PC-9 (cell line): ENCODE measurements at regions not wholly inside any gene's neighbourhood (a gene's known extent, or its start where the extent isn't known, plus 50 kb on each side); places are given as distances from the start of the nearest gene placed in this dataset.

Experiments used
- BruUV-seq: library from RNA; stranded (reverse); fragments of 400-500 nt; replicated peaks from 2 replicates; lab custom pipeline; 2021; lab: Mats Ljungman, UMichigan
- CTCF ChIA-PET: fragments of 300-600 bp; sonication (Branson Sonifier 250); formaldehyde crosslinking; loops from one replicate; lab custom pipeline; 2022; ENCODE audit warnings: antibody characterized with exemption; lab: Charles Lee
- POLR2A ChIA-PET: fragments of 300-600 bp; sonication (Branson Sonifier 250); formaldehyde crosslinking; loops from one replicate; lab custom pipeline; 2022; ENCODE audit warnings: antibody characterized with exemption; ENCODE audit not compliant: unreplicated experiment; lab: Charles Lee
- DNase-seq, 2 experiments: peaks; one replicate each; pipeline versions ENCODE4 v3.0.0 to v3.0.0-alpha.2; 2015 to 2022; ENCODE audit warnings: mixed read lengths in 1 of 2
- H2AFZ ChIP-seq: fragments of 200-600 bp; sonication (generic); 2 replicates; pipeline ENCODE4 v1.8.1; 2017; ENCODE audit warnings: antibody characterized with exemption
- H3F3A ChIP-seq: fragments of 200-600 bp; sonication (generic); 2 replicates; pipeline ENCODE4 v1.8.1; 2017; ENCODE audit warnings: antibody characterized with exemption, mild to moderate bottlenecking, low read depth; ENCODE audit not compliant: insufficient read depth
- H3K27ac ChIP-seq: fragments of 200-600 bp; sonication (generic); 2 replicates; pipeline ENCODE4 v1.6.1; 2016; ENCODE audit warnings: mixed run types
- H3K27me3 ChIP-seq: fragments of 200-600 bp; sonication (generic); 2 replicates; pipeline ENCODE4 v1.6.1; 2016; ENCODE audit warnings: low read depth, mixed run types; ENCODE audit not compliant: insufficient read depth
- H3K36me3 ChIP-seq: fragments of 200-600 bp; sonication (generic); 2 replicates; pipeline ENCODE4 v1.6.1; 2016; ENCODE audit warnings: low read depth, mixed run types
- H3K4me1 ChIP-seq: fragments of 200-600 bp; sonication (generic); replicated peaks from 2 replicates; pipeline ENCODE4 v1.6.1; 2016; ENCODE audit warnings: mixed run types; ENCODE audit not compliant: insufficient read depth
- H3K4me2 ChIP-seq: fragments of 200-600 bp; sonication (generic); 2 replicates; pipeline ENCODE4 v1.6.1; 2017; ENCODE audit warnings: mixed run types
- H3K4me3 ChIP-seq: fragments of 200-600 bp; sonication (generic); 2 replicates; pipeline ENCODE4 v1.6.1; 2016; ENCODE audit warnings: mixed run types
- H3K79me2 ChIP-seq: fragments of 200-600 bp; sonication (generic); 2 replicates; pipeline ENCODE4 v1.6.1; 2017; ENCODE audit warnings: low read depth, mixed run types
- H3K9me2 ChIP-seq: fragments of 200-600 bp; sonication (generic); 2 replicates; pipeline ENCODE4 v1.8.1; 2017; ENCODE audit warnings: mild to moderate bottlenecking; ENCODE audit not compliant: insufficient read depth
- H3K9me3 ChIP-seq: fragments of 200-600 bp; sonication (generic); 2 replicates; pipeline ENCODE4 v1.8.1; 2016; ENCODE audit warnings: low read depth; ENCODE audit not compliant: insufficient read depth
- H4K20me1 ChIP-seq: fragments of 200-600 bp; sonication (generic); 2 replicates; pipeline ENCODE4 v1.8.1; 2017; ENCODE audit not compliant: insufficient read depth
- EZH2 ChIP-seq: fragments of 200-600 bp; sonication (generic); IDR thresholded peaks from 2 replicates; pipeline ENCODE4 v1.8.0; 2017; ENCODE audit warnings: antibody characterized with exemption, low read depth
- intact Hi-C: fragments of 100-400 bp; cut with micrococcal nuclease; formaldehyde crosslinking; loops from one replicate; pipeline ENCODE4 v1.10.0; 2022; ENCODE audit not compliant: unreplicated experiment
- TF ChIP-seq, protein P1 (sequence below): fragments of 200-600 bp; sonication (generic); conservative IDR thresholded peaks from 2 replicates; pipeline ENCODE4 v1.6.1; 2017; ENCODE audit warnings: mixed run types, antibody characterized with exemption, mild to moderate bottlenecking, moderate library complexity

DNA sequence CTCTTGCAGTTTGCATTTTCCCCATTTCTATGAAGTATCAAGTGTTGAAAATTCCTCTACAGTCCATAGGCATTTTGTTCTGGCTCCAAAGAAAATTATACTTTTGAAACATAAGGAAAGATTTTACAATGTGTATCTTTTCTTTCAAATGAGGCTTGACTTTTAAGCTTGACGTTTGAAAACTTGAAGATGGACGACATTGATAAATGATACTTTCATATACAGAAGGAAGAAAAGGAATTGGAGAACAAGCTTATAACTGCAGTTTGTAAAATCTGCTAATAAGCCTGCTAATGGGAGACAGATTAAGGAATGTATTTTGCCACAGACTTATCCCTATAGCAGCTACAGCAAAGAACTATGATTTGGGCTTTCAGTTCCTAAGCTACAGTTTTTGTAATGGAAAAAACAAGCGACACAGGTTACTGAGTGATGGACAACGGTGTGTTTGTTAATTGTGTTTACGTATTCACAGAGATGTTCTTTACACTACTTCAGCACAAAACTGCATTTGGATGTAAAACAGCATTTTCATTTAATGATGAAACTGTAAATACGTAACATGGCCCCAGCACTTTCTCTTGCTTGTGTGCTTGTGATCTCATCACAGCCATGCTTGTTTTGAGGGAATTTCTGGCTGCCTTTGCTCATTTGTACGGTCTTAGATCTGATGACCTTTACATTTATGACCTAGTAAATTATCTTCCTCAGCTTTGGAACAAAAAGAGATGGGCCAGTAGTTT lies 83.2 kb upstream of the FAT1 start:
- Histone ChIP-seq H3K79me2 (no peaks in the 10 kb centered on the region), H3K27ac (no peak overlapping the region), H4K20me1 (no peaks in the 10 kb centered on the region), H3F3A (no peaks in the 10 kb centered on the region), H3K9me3 (no peaks in the 10 kb centered on the region), H3K27me3 (no peaks in the 10 kb centered on the region), H2AFZ (no peak overlapping the region), H3K4me3 (no peak overlapping the region), H3K4me1 (no peaks in the 10 kb centered on the region), H3K4me2 (no peak overlapping the region), H3K9me2 (no peaks in the 10 kb centered on the region), H3K36me3 (no peaks in the 10 kb centered on the region)
- intact Hi-C loops = no loop called here
- BruUV-seq = no TSS peak
- ChIA-PET POLR2A (no interaction called here), CTCF (no interaction called here)
- no peak for DNase-seq
- no peak for TF ChIP-seq EZH2
- TF ChIP-seq, protein P1, sequence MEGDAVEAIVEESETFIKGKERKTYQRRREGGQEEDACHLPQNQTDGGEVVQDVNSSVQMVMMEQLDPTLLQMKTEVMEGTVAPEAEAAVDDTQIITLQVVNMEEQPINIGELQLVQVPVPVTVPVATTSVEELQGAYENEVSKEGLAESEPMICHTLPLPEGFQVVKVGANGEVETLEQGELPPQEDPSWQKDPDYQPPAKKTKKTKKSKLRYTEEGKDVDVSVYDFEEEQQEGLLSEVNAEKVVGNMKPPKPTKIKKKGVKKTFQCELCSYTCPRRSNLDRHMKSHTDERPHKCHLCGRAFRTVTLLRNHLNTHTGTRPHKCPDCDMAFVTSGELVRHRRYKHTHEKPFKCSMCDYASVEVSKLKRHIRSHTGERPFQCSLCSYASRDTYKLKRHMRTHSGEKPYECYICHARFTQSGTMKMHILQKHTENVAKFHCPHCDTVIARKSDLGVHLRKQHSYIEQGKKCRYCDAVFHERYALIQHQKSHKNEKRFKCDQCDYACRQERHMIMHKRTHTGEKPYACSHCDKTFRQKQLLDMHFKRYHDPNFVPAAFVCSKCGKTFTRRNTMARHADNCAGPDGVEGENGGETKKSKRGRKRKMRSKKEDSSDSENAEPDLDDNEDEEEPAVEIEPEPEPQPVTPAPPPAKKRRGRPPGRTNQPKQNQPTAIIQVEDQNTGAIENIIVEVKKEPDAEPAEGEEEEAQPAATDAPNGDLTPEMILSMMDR = no peak

DNA sequence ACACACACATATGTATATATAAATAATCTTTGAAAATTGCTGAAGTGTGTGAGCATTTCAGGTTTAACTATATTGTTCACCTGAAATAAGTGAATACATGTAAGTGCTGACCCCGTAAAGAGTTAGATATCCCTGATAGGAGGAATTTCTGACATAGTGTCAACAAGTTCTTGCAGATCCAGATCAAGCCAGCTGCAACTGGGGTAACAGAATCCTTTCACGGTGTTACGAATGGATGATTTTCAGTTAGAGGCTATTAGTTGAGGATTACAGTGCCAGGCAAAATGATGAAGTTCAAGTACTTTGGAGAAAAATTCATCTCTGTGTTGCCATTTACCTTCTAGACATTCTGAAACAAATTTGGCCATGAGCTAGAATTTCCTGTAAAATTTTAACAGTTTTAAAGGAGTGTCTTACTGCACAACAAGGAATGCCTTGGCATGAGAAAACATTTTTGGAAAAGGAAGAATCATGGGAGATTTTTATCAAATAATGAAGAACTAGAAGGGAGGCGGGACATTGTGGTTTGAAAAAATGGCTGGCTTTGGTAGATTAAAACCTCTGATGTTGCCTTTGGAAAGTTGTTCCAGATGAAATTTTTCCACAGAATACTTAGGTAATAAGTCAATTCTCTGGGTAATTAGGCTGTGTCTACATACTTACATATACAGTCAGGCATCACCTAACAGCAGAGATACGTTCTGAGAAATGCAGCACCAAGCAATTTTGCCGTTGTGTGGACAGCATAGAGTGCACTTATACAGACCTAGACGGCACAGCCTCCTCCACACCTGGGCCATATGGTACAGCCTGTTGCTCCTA lies 84.4 kb upstream of the FAT1 start:
- Histone ChIP-seq H3K79me2 (no peaks in the 10 kb centered on the region), H3K4me3 (no peak overlapping the region), H3K27me3 (no peaks in the 10 kb centered on the region), H4K20me1 (no peaks in the 10 kb centered on the region), H3K9me3 (no peaks in the 10 kb centered on the region), H3K36me3 (no peaks in the 10 kb centered on the region), H3K27ac (no peak overlapping the region), H3K4me2 (no peak overlapping the region), H3K4me1 (no peaks in the 10 kb centered on the region), H3K9me2 (no peaks in the 10 kb centered on the region), H2AFZ (no peak overlapping the region), H3F3A (no peaks in the 10 kb centered on the region)
- BruUV-seq = no TSS peak
- POLR2A ChIA-PET = no interaction called here
- TF ChIP-seq, protein P1 = no peak
- TF ChIP-seq EZH2 = no peak
- intact Hi-C loops = no loop called here
- DNase-seq = no peak
- CTCF ChIA-PET = no interaction called here

DNA sequence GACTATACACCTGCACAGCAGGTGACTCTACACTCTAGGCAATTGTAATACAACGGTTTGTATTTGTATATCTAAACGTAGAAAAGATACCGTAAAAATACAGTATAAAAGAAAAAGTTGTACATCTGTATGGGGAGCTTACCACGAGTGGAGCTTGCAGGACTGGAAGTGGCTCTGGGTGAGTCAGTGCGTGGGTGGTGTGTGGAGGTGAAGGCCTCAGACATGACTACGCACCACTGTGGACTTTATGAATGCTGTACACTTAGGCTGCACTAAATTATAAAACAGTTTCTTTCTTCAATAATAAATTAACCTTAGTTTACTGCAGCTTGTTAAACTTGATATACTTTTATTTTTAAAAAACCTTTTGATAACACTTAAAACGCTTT lies 85.0 kb upstream of the FAT1 start:
- CTCF ChIA-PET = no interaction called here
- no peak for DNase-seq
- BruUV-seq = no TSS peak
- intact Hi-C loops = no loop called here
- Histone ChIP-seq H3K4me3 (no peak overlapping the region), H3K27ac (no peak overlapping the region), H3K36me3 (no peaks in the 10 kb centered on the region), H4K20me1 (no peaks in the 10 kb centered on the region), H3K79me2 (no peaks in the 10 kb centered on the region), H3K27me3 (no peaks in the 10 kb centered on the region), H3K9me2 (no peaks in the 10 kb centered on the region), H3F3A (no peaks in the 10 kb centered on the region), H3K4me2 (no peak overlapping the region), H2AFZ (no peak overlapping the region), H3K9me3 (no peaks in the 10 kb centered on the region), H3K4me1 (no peaks in the 10 kb centered on the region)
- POLR2A ChIA-PET = no interaction called here
- no peak for TF ChIP-seq EZH2
- TF ChIP-seq, protein P1 = no peak
